PC-3 (cell line): ENCODE measurements at regions not wholly inside any gene's neighbourhood (a gene's known extent, or its start where the extent isn't known, plus 50 kb on each side); places are given as distances from the start of the nearest gene placed in this dataset.

Experiments used
- ATAC-seq: fragments of 200-7000 bp; cut with Tn5 transposase; 2 replicates; pipeline ENCODE4 v1.9.1; 2020; ENCODE audit warnings: mild to moderate bottlenecking, moderate library complexity
- BruUV-seq: library from RNA; stranded (reverse); fragments of 400-500 nt; replicated peaks from 2 replicates; lab custom pipeline; 2021; lab: Mats Ljungman, UMichigan
- CTCF ChIA-PET: fragments of 300-600 bp; sonication (Branson Sonifier 250); formaldehyde crosslinking; loops from one replicate; lab custom pipeline; 2022; ENCODE audit warnings: antibody characterized with exemption; lab: Charles Lee
- POLR2A ChIA-PET: fragments of 300-600 bp; sonication (Branson Sonifier 250); formaldehyde crosslinking; loops from one replicate; lab custom pipeline; 2022; ENCODE audit warnings: antibody characterized with exemption; ENCODE audit not compliant: unreplicated experiment; lab: Charles Lee
- DNase-seq: peaks from one replicate; pipeline ENCODE4 v3.0.0-alpha.2; 2015
- H2AFZ ChIP-seq: fragments of 300-600 bp; sonication (generic); 2 replicates; pipeline ENCODE4 v1.6.0; 2016; ENCODE audit warnings: antibody characterized with exemption, low read length
- H3F3A ChIP-seq: fragments of 300-600 bp; sonication (generic); one replicate; pipeline ENCODE4 v1.6.0; 2017; ENCODE audit warnings: antibody characterized with exemption, low read length, control low read depth, mild to moderate bottlenecking; ENCODE audit not compliant: unreplicated experiment
- H3K27ac ChIP-seq: fragments of 300-600 bp; sonication (generic); 2 replicates; pipeline ENCODE4 v1.5.1; 2016; ENCODE audit warnings: mild to moderate bottlenecking, low read length
- H3K27me3 ChIP-seq: fragments of 300-600 bp; sonication (generic); 2 replicates; pipeline ENCODE4 v1.6.1; 2016; ENCODE audit warnings: low read length, mixed read lengths
- H3K36me3 ChIP-seq: fragments of 300-600 bp; sonication (generic); 2 replicates; pipeline ENCODE4 v1.6.1; 2016; ENCODE audit warnings: low read depth, mixed run types, low read length, mixed read lengths
- H3K4me1 ChIP-seq: fragments of 300-600 bp; sonication (generic); 2 replicates; pipeline ENCODE4 v1.5.1; 2016; ENCODE audit warnings: low read length; ENCODE audit not compliant: insufficient read depth
- H3K4me2 ChIP-seq: fragments of 300-600 bp; sonication (generic); 2 replicates; pipeline ENCODE4 v1.6.0; 2016; ENCODE audit warnings: low read length
- H3K4me3 ChIP-seq: fragments of 300-600 bp; sonication (generic); 2 replicates; pipeline ENCODE4 v1.5.1; 2016; ENCODE audit warnings: mild to moderate bottlenecking, low read length, mixed read lengths
- H3K79me2 ChIP-seq: fragments of 300-600 bp; sonication (generic); 2 replicates; pipeline ENCODE4 v1.6.1; 2017; ENCODE audit warnings: low read length, mixed read lengths
- H3K9ac ChIP-seq: fragments of 300-600 bp; sonication (generic); 2 replicates; pipeline ENCODE4 v1.6.0; 2016; ENCODE audit warnings: mild to moderate bottlenecking, low read length
- H3K9me2 ChIP-seq: fragments of 300-600 bp; sonication (generic); replicated peaks from 2 replicates; pipeline ENCODE4 v1.6.1; 2016; ENCODE audit warnings: mixed run types, low read length, mixed read lengths
- H3K9me3 ChIP-seq: fragments of 300-600 bp; sonication (generic); 2 replicates; pipeline ENCODE4 v1.6.1; 2016; ENCODE audit warnings: low read length, mixed read lengths
- H4K20me1 ChIP-seq: fragments of 300-600 bp; sonication (generic); 2 replicates; pipeline ENCODE4 v1.6.1; 2016; ENCODE audit warnings: low read length, mixed read lengths
- CTCF ChIP-seq: fragments of 300-600 bp; sonication (generic); conservative IDR thresholded peaks from 2 replicates; pipeline ENCODE4 v1.5.1; 2017; ENCODE audit warnings: antibody characterized with exemption, low read depth, mild to moderate bottlenecking, low read length
- EZH2 ChIP-seq: fragments of 300-600 bp; sonication (generic); IDR thresholded peaks from one replicate; pipeline ENCODE4 v1.6.1; 2017; ENCODE audit warnings: antibody characterized with exemption, mild to moderate bottlenecking, low read length; ENCODE audit not compliant: unreplicated experiment
- EZH2phosphoT487 ChIP-seq: fragments of 300-600 bp; sonication (generic); IDR thresholded peaks from 2 replicates; pipeline ENCODE4 v1.6.1; 2018; ENCODE audit warnings: mild to moderate bottlenecking, antibody characterized with exemption, low read length, borderline replicate concordance
- intact Hi-C: fragments of 100-400 bp; cut with micrococcal nuclease; formaldehyde crosslinking; loops from 2 replicates; pipeline ENCODE4 v1.9.0; 2023

GRCh38 chr20:24808616-24809015 is 140.5 kb upstream of the CST7 start:
- DNase-seq: no peak
- POLR2A ChIA-PET: no interaction called here
- TF ChIP-seq EZH2phosphoT487 (no peak), EZH2 (no peak), CTCF (no peak)
- ATAC-seq: no peak
- H3K9ac ChIP-seq: no peak overlapping the region
- no peak overlapping the region for H3K4me3 ChIP-seq
- no peaks in the 10 kb centered on the region for H4K20me1 ChIP-seq
- CTCF ChIA-PET: no interaction called here
- intact Hi-C loops: no loop called here
- peaks cover 53% of the 10 kb centered on the region for H3K27me3 ChIP-seq
- H3K36me3 ChIP-seq: no peaks in the 10 kb centered on the region
- H3K79me2 ChIP-seq: no peaks in the 10 kb centered on the region
- no peak overlapping the region for H3K27ac ChIP-seq
- no peaks in the 10 kb centered on the region for H3F3A ChIP-seq
- no peaks in the 10 kb centered on the region for H3K9me3 ChIP-seq
- BruUV-seq: no TSS peak
- H3K4me2 ChIP-seq: no peak overlapping the region
- H3K4me1 ChIP-seq: no peaks in the 10 kb centered on the region
- H2AFZ ChIP-seq: no peak overlapping the region
- no peaks in the 10 kb centered on the region for H3K9me2 ChIP-seq

DNA sequence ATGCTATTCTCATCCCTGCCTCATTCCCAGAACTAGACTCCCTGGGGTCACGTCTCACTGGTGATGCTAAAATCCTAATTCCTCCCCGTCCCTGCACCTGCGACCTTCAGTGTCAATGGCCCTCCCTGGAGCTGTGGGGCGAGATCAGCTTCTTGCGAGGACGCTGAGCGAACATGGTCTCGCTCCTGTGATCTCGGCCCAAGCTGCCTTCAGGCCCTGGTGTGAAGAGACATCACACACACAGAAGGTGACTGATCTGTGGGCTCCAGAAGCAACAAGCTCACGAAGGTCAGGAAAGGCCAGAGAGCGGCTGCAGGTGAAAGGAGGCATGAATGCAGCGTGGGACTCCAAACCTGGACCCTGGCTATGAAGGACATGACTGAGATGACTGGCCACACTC is 139.5 kb upstream of the CST7 start:
- Histone ChIP-seq H3K79me2 (no peaks in the 10 kb centered on the region), H3K9me3 (no peaks in the 10 kb centered on the region), H3K4me2 (no peak overlapping the region), H3K4me1 (no peaks in the 10 kb centered on the region), H3K27me3 (peaks cover 62% of the 10 kb centered on the region), H2AFZ (no peak overlapping the region), H4K20me1 (no peaks in the 10 kb centered on the region), H3K27ac (no peak overlapping the region), H3K4me3 (no peak overlapping the region), H3F3A (no peaks in the 10 kb centered on the region), H3K9ac (no peak overlapping the region), H3K9me2 (no peaks in the 10 kb centered on the region), H3K36me3 (no peaks in the 10 kb centered on the region)
- ATAC-seq (no peak), DNase-seq (no peak)
- TF ChIP-seq EZH2phosphoT487 (no peak), EZH2 (no peak), CTCF (no peak)
- BruUV-seq: no TSS peak
- ChIA-PET CTCF (no interaction called here), POLR2A (no interaction called here)
- intact Hi-C loops: no loop called here

DNA sequence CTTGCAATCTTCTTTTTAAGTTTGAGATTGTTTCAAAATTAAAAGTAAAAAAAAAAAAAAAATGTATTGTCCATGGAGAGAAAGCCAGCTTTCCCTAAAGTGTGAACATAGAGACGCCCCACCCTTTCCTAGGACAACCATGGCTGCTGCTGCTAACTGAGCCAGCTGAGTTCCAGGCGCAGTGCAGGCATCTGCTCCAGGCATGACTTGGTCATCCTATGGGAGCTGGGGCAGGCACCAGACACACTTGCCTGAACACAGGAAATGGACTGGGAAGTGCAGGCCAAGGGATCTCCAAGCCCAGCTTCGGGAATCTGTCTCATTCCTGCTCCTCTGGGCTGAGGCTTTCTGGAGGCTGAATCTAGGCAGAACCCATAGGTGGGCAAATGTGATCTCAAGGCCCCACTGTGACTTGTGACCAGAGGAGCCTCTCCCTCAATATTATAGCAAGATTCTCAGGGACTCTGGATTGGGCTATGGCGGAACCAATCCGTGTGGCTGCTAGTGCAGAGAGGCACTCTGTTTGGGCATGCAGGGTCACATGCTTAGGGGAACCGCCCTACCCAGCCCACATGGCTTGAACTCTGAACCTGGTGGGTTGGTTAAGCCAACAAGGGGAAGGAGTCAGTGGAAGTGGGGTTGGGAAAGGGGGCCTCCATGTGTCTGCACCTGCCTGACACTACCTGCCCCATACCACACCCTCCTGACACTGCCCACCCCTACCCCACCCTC is 138.2 kb upstream of the CST7 start:
- Histone ChIP-seq H3K9me3 (no peaks in the 10 kb centered on the region), H3K9me2 (no peaks in the 10 kb centered on the region), H4K20me1 (no peaks in the 10 kb centered on the region), H3K4me1 (no peaks in the 10 kb centered on the region), H3F3A (no peaks in the 10 kb centered on the region), H3K27ac (no peak overlapping the region), H3K27me3 (peaks cover 69% of the 10 kb centered on the region), H3K36me3 (no peaks in the 10 kb centered on the region), H3K9ac (no peak overlapping the region), H2AFZ (no peak overlapping the region), H3K4me3 (no peak overlapping the region), H3K4me2 (no peak overlapping the region), H3K79me2 (no peaks in the 10 kb centered on the region)
- TF ChIP-seq EZH2 (no peak), EZH2phosphoT487 (no peak), CTCF (no peak)
- ATAC-seq (no peak), DNase-seq (no peak)
- ChIA-PET POLR2A (no interaction called here), CTCF (no interaction called here)
- no TSS peak for BruUV-seq
- intact Hi-C loops: no loop called here
